ENCODE measurements at regions not wholly inside any gene's neighbourhood (a gene's known extent, or its start where the extent isn't known, plus 50 kb on each side); places are given as distances from the start of the nearest gene placed in this dataset.

DNA sequence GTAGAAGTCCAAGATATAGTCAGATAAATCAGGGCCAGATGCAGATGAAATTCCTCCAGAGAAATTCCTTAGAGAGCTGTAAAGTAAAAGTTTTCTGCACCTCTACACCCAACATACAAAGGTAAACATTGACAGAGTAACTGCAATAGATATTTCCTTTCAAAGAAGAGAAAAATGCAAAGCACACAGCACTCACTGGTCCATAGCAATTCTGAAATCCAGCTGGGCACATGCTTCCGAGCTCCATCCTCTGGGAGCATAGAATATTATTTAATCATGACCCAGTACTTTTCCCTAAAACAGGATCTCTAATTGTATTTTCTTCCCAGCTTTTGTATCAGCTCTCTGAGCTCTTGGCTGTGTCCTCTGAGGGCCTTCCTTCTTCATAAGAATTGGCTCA lies 239.5 kb upstream of the IRX3 start:
- TF ChIP-seq, protein P1, sequence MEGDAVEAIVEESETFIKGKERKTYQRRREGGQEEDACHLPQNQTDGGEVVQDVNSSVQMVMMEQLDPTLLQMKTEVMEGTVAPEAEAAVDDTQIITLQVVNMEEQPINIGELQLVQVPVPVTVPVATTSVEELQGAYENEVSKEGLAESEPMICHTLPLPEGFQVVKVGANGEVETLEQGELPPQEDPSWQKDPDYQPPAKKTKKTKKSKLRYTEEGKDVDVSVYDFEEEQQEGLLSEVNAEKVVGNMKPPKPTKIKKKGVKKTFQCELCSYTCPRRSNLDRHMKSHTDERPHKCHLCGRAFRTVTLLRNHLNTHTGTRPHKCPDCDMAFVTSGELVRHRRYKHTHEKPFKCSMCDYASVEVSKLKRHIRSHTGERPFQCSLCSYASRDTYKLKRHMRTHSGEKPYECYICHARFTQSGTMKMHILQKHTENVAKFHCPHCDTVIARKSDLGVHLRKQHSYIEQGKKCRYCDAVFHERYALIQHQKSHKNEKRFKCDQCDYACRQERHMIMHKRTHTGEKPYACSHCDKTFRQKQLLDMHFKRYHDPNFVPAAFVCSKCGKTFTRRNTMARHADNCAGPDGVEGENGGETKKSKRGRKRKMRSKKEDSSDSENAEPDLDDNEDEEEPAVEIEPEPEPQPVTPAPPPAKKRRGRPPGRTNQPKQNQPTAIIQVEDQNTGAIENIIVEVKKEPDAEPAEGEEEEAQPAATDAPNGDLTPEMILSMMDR (IDR thresholded peaks at IDR 0.05; ENCODE audit: poor library complexity, severe bottlenecking), result no peak
- TF ChIP-seq, protein P2, sequence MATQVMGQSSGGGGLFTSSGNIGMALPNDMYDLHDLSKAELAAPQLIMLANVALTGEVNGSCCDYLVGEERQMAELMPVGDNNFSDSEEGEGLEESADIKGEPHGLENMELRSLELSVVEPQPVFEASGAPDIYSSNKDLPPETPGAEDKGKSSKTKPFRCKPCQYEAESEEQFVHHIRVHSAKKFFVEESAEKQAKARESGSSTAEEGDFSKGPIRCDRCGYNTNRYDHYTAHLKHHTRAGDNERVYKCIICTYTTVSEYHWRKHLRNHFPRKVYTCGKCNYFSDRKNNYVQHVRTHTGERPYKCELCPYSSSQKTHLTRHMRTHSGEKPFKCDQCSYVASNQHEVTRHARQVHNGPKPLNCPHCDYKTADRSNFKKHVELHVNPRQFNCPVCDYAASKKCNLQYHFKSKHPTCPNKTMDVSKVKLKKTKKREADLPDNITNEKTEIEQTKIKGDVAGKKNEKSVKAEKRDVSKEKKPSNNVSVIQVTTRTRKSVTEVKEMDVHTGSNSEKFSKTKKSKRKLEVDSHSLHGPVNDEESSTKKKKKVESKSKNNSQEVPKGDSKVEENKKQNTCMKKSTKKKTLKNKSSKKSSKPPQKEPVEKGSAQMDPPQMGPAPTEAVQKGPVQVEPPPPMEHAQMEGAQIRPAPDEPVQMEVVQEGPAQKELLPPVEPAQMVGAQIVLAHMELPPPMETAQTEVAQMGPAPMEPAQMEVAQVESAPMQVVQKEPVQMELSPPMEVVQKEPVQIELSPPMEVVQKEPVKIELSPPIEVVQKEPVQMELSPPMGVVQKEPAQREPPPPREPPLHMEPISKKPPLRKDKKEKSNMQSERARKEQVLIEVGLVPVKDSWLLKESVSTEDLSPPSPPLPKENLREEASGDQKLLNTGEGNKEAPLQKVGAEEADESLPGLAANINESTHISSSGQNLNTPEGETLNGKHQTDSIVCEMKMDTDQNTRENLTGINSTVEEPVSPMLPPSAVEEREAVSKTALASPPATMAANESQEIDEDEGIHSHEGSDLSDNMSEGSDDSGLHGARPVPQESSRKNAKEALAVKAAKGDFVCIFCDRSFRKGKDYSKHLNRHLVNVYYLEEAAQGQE (IDR thresholded peaks at IDR 0.05; ENCODE audit: borderline replicate concordance), result no peak
- TF ChIP-seq POLR2AphosphoS5 (IDR thresholded peaks at IDR 0.05), result no peak
- no peak for TF ChIP-seq EZH2 (IDR thresholded peaks at IDR 0.05; ENCODE audit: borderline replicate concordance, insufficient read depth, low read length, poor library complexity, severe bottlenecking)
